CD14-positive monocyte (primary cell): ENCODE measurements at regions not wholly inside any gene's neighbourhood (a gene's known extent, or its start where the extent isn't known, plus 50 kb on each side); places are given as distances from the start of the nearest gene placed in this dataset.

Source experiments
- DNase-seq, 3 donors: peaks; one replicate each; pipeline ENCODE4 v3.0.0-alpha.2; 2011 to 2022
- H2AFZ ChIP-seq: 2 replicates; pipeline ENCODE4 v1.6.0; 2012; ENCODE audit warnings: mild to moderate bottlenecking, low read depth, low read length, inconsistent platforms; ENCODE audit not compliant: insufficient read depth, poor library complexity, severe bottlenecking
- H3K27ac ChIP-seq, 2 donors: 1 replicate in 1 of 2; 2 replicates in 1 of 2; pipeline ENCODE4 v1.5.1; 2012 to 2013; ENCODE audit warnings: low read length in 2 of 2, control low read depth in 1 of 2, inconsistent platforms in 1 of 2, low read depth in 1 of 2, mild to moderate bottlenecking in 1 of 2
- H3K27me3 ChIP-seq, 2 donors: one replicate each; pipeline versions ENCODE4 v1.6.0 to v1.6.1; 2011 to 2013; ENCODE audit warnings: low read length in 2 of 2; ENCODE audit not compliant: control insufficient read depth in 2 of 2, insufficient read depth in 2 of 2
- H3K36me3 ChIP-seq, 2 donors: replicated peaks in 1 of 2; 1 replicate in 1 of 2; 2 replicates in 1 of 2; pipeline versions ENCODE4 v1.5.1 to v1.6.1; 2012 to 2013; ENCODE audit warnings: low read length in 2 of 2, control low read depth in 1 of 2, inconsistent platforms in 1 of 2, mild to moderate bottlenecking in 1 of 2; ENCODE audit not compliant: insufficient read depth in 2 of 2, control insufficient read depth in 1 of 2
- H3K4me1 ChIP-seq, 2 donors: 1 replicate in 1 of 2; 2 replicates in 1 of 2; pipeline versions ENCODE4 v1.5.1 to v1.6.1; 2012 to 2013; ENCODE audit warnings: low read length in 2 of 2, control low read depth in 1 of 2, inconsistent platforms in 1 of 2, mild to moderate bottlenecking in 1 of 2, moderate library complexity in 1 of 2; ENCODE audit not compliant: insufficient read depth in 2 of 2, control insufficient read depth in 1 of 2
- H3K4me2 ChIP-seq: replicated peaks from 2 replicates; pipeline ENCODE3; 2012; ENCODE audit warnings: low read length, moderate library complexity, mild to moderate bottlenecking; ENCODE audit not compliant: poor library complexity, severe bottlenecking; ENCODE audit errors: extremely low read depth
- H3K4me3 ChIP-seq, 3 experiments: fragments of 200-600 bp in 1 of 3; sonication (generic) in 1 of 3; replicated peaks in 1 of 3; 1 replicate in 2 of 3; 2 replicates in 1 of 3; pipeline ENCODE4 v1.5.1; 2011 to 2013; ENCODE audit warnings: low read length in 3 of 3, mild to moderate bottlenecking in 3 of 3, control low read depth in 2 of 3, low read depth in 2 of 3, inconsistent platforms in 1 of 3, moderate library complexity in 1 of 3
- H3K79me2 ChIP-seq: 2 replicates; pipeline ENCODE4 v1.6.0; 2012; ENCODE audit warnings: mild to moderate bottlenecking, control low read depth, inconsistent platforms, low read length, moderate library complexity; ENCODE audit not compliant: insufficient read depth
- H3K9ac ChIP-seq: 2 replicates; pipeline ENCODE4 v1.6.0; 2017; ENCODE audit warnings: low read length, mild to moderate bottlenecking; ENCODE audit not compliant: insufficient read depth, poor library complexity, severe bottlenecking
- H3K9me3 ChIP-seq, 2 donors: replicated peaks in 1 of 2; 1 replicate in 1 of 2; 2 replicates in 1 of 2; pipeline versions ENCODE4 v1.5.1 to v1.6.1; 2012 to 2013; ENCODE audit warnings: low read length in 2 of 2, control low read depth in 1 of 2; ENCODE audit not compliant: control insufficient read depth in 1 of 2, insufficient read depth in 1 of 2
- H4K20me1 ChIP-seq: 2 replicates; pipeline ENCODE4 v1.6.0; 2012; ENCODE audit warnings: mild to moderate bottlenecking, low read length, control low read depth, moderate library complexity; ENCODE audit not compliant: insufficient read depth
- H3K27ac Mint-ChIP-seq, 7 donors: one replicate each; pipeline ENCODE4 v1.8.0; 2020; ENCODE audit warnings: mild to moderate bottlenecking in 7 of 7, mixed read lengths in 7 of 7, moderate library complexity in 6 of 7, inconsistent platforms in 2 of 7
- H3K27me3 Mint-ChIP-seq, 3 donors: one replicate each; pipeline ENCODE4 v1.8.0; 2021 to 2022; ENCODE audit warnings: low read depth in 3 of 3, mild to moderate bottlenecking in 3 of 3, mixed read lengths in 3 of 3, moderate library complexity in 3 of 3, inconsistent platforms in 1 of 3
- H3K36me3 Mint-ChIP-seq, 2 donors: one replicate each; pipeline ENCODE4 v1.8.0; 2020; ENCODE audit warnings: mixed read lengths in 2 of 2, inconsistent platforms in 1 of 2, mild to moderate bottlenecking in 1 of 2
- H3K4me1 Mint-ChIP-seq: one replicate; pipeline ENCODE4 v1.8.0; 2020; ENCODE audit warnings: mild to moderate bottlenecking, mixed read lengths
- H3K4me3 Mint-ChIP-seq, 2 donors: one replicate each; pipeline ENCODE4 v1.8.0; 2020; ENCODE audit warnings: mild to moderate bottlenecking in 2 of 2, mixed read lengths in 2 of 2, moderate library complexity in 1 of 2
- H3K9me3 Mint-ChIP-seq, 7 donors: one replicate each; pipeline ENCODE4 v1.8.0; 2020 to 2022; ENCODE audit warnings: mixed read lengths in 7 of 7, mild to moderate bottlenecking in 6 of 7, moderate library complexity in 6 of 7, inconsistent platforms in 2 of 7
- CTCF ChIP-seq: fragments of 200-600 bp; IDR thresholded peaks from one replicate; pipeline ENCODE4 v1.8.0; 2022; ENCODE audit warnings: antibody characterized with exemption, mild to moderate bottlenecking
- WGBS: methylation state at CpG from one replicate; pipeline ENCODE4 v1.1.5; 2013; ENCODE audit warnings: missing lambda C conversion rate; ENCODE audit not compliant: insufficient coverage; 5-methylcytosine and 5-hydroxymethylcytosine counted together
- intact Hi-C, 2 donors: fragments of 100-400 bp; cut with micrococcal nuclease; formaldehyde crosslinking; loops; one replicate each; pipeline versions ENCODE4 v1.15.0 to v1.15.1; 2023

- Histone ChIP-seq H2AFZ (no peak overlapping the region), H3K4me2 (no peak overlapping the region), H3K9me3 (no peaks in the 10 kb centered on the region), H4K20me1 (no peaks in the 10 kb centered on the region), H3K4me3 (no peak overlapping the region), H3K9ac (no peak overlapping the region), H3K27ac (no peak overlapping the region), H3K36me3 (no peaks in the 10 kb centered on the region), H3K4me1 (peaks cover 15 to 18% of the 10 kb centered on the region in 2 donors), H3K27me3 (no peaks in the 10 kb centered on the region), H3K79me2 (no peaks in the 10 kb centered on the region)
- H3K4me1 Mint-ChIP-seq = peaks cover 19% of the 10 kb centered on the region
- H3K27ac Mint-ChIP-seq = no peak overlapping the region
- intact Hi-C loops = no loop called here
- peaks cover 0 to 2% of the 10 kb centered on the region in 2 donors for H3K36me3 Mint-ChIP-seq
- no peak for TF ChIP-seq CTCF
- H3K4me3 Mint-ChIP-seq = no peak overlapping the region
- no peak for DNase-seq
- no CpG with 5 or more reads among the region's 1 CpG for WGBS
- H3K27me3 Mint-ChIP-seq = peaks cover 11 to 28% (median 21%) of the 10 kb centered on the region in 3 donors
- H3K9me3 Mint-ChIP-seq = no peaks in the 10 kb centered on the region
Observed at GRCh38 chrX:39165185-39165584, 363.9 kb downstream of the MID1IP1 start.

- no peak overlapping the region for H3K9ac ChIP-seq
- H3K4me2 ChIP-seq = no peak overlapping the region
- no peak overlapping the region for H3K27ac ChIP-seq
- Mint-ChIP-seq H3K4me1 (peaks cover 17% of the 10 kb centered on the region), H3K27me3 (peaks cover 11 to 28% (median 21%) of the 10 kb centered on the region in 3 donors), H3K27ac (no peak overlapping the region), H3K9me3 (no peaks in the 10 kb centered on the region), H3K4me3 (no peak overlapping the region), H3K36me3 (peaks cover 0 to 2% of the 10 kb centered on the region in 2 donors)
- H2AFZ ChIP-seq = no peak overlapping the region
- 100% methylated on average over 3 of the region's 4 CpGs for WGBS
- H3K4me3 ChIP-seq = no peak overlapping the region
- no peaks in the 10 kb centered on the region for H3K36me3 ChIP-seq
- no peaks in the 10 kb centered on the region for H3K79me2 ChIP-seq
- no peaks in the 10 kb centered on the region for H3K27me3 ChIP-seq
- no peaks in the 10 kb centered on the region for H3K9me3 ChIP-seq
- peaks cover 14 to 17% of the 10 kb centered on the region in 2 donors for H3K4me1 ChIP-seq
- no peak for TF ChIP-seq CTCF
- intact Hi-C loops = no loop called here
- no peak for DNase-seq
- H4K20me1 ChIP-seq = no peaks in the 10 kb centered on the region
Observed at GRCh38 chrX:39165773-39166172, 364.5 kb downstream of the MID1IP1 start.
